ENCODE measurements at regions not wholly inside any gene's neighbourhood (a gene's known extent, or its start where the extent isn't known, plus 50 kb on each side); places are given as distances from the start of the nearest gene placed in this dataset.

GRCh38 chr12:115096588-115097397, 412.8 kb upstream of the TBX3 start:
- no peak for DNase-seq

GRCh38 chr12:115095073-115095748, 411.2 kb upstream of the TBX3 start:
- DNase-seq, result no peak

GRCh38 chr12:115094163-115094816, 410.3 kb upstream of the TBX3 start:
- DNase-seq, result no peak

- no peak for DNase-seq
Measured at GRCh38 chr12:115093261-115093660, 409.3 kb upstream of the TBX3 start.

- DNase-seq, result no peak
Measured at GRCh38 chr12:115090783-115091182, 406.8 kb upstream of the TBX3 start.

GRCh38 chr12:115088995-115089841, 405.2 kb upstream of the TBX3 start:
- no peak for DNase-seq

GRCh38 chr12:115088328-115088994, 404.5 kb upstream of the TBX3 start:
- DNase-seq, result no peak

GRCh38 chr12:115085594-115085993, 401.6 kb upstream of the TBX3 start:
- DNase-seq, result no peak

GRCh38 chr12:115079760-115080159, 395.8 kb upstream of the TBX3 start:
- no peak for DNase-seq

GRCh38 chr12:115078990-115079389, 395.0 kb upstream of the TBX3 start:
- no peak for DNase-seq

- no peak for DNase-seq
Measured at GRCh38 chr12:115078334-115078733, 394.4 kb upstream of the TBX3 start.

- no peak for DNase-seq
Measured at GRCh38 chr12:115075552-115076170, 391.7 kb upstream of the TBX3 start.

- DNase-seq, result no peak
Measured at GRCh38 chr12:115074617-115075016, 390.6 kb upstream of the TBX3 start.

GRCh38 chr12:115072712-115073111, 388.7 kb upstream of the TBX3 start:
- no peak for DNase-seq

GRCh38 chr12:115070313-115070712, 386.3 kb upstream of the TBX3 start:
- no peak for DNase-seq

GRCh38 chr12:115064296-115064695, 380.3 kb upstream of the TBX3 start:
- DNase-seq, result no peak

GRCh38 chr12:115062741-115063140, 378.8 kb upstream of the TBX3 start:
- DNase-seq, result no peak

- no peak for DNase-seq
Measured at GRCh38 chr12:115060477-115061168, 376.6 kb upstream of the TBX3 start.

- no peak for DNase-seq
Measured at GRCh38 chr12:115057445-115057844, 373.5 kb upstream of the TBX3 start.

- DNase-seq, result no peak
Measured at GRCh38 chr12:115051378-115051777, 367.4 kb upstream of the TBX3 start.

- DNase-seq, result no peak
Measured at GRCh38 chr12:115049614-115050013, 365.6 kb upstream of the TBX3 start.
